ENCODE measurements at regions not wholly inside any gene's neighbourhood (a gene's known extent, or its start where the extent isn't known, plus 50 kb on each side); places are given as distances from the start of the nearest gene placed in this dataset.
"Not testable (repeated sequence)": the region's sequence is repeated elsewhere in the genome, so short reads cannot be mapped to it uniquely, and the experiment has no call there.

DNA sequence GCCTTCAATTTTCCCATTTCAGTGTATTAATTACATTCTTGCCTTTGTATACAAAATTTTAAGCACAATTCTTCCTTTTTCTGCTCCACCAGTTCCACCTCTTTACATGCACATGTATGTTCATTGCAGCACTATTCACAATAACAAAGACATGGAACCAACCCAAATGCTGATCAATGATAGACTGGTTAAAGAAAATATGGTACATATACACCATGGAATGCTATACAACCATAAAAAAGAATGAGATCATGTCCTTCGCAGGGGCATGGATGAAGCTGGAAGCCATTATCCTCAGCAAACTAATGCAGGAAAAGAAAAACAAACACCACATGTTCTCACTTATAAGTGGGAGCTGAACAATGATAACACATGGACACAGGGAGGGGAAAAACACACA is 400.1 kb upstream of the ESRRG start:
- DNase-seq (ENCODE audit: low read depth); in situ Hi-C loops (cut with HindIII; ENCODE audit: low pct_unique_long_range_greater_than_20kb, low sequenced_read_pairs): not testable (repeated sequence)

GRCh38 chr1:217117973-217118465 is 394.8 kb upstream of the ESRRG start:
- no peak for DNase-seq (ENCODE audit: low read depth)
- in situ Hi-C loops (cut with HindIII; ENCODE audit: low pct_unique_long_range_greater_than_20kb, low sequenced_read_pairs) = no loop called here

- in situ Hi-C loops (cut with HindIII; ENCODE audit: low pct_unique_long_range_greater_than_20kb, low sequenced_read_pairs) = no loop called here
- no peak for DNase-seq (ENCODE audit: low read depth)
Measured at GRCh38 chr1:217115404-217116380, 392.5 kb upstream of the ESRRG start.

- in situ Hi-C loops (cut with HindIII; ENCODE audit: low pct_unique_long_range_greater_than_20kb, low sequenced_read_pairs) = no loop called here
- no peak for DNase-seq (ENCODE audit: low read depth)
Measured at GRCh38 chr1:217109928-217110327, 386.7 kb upstream of the ESRRG start.

DNA sequence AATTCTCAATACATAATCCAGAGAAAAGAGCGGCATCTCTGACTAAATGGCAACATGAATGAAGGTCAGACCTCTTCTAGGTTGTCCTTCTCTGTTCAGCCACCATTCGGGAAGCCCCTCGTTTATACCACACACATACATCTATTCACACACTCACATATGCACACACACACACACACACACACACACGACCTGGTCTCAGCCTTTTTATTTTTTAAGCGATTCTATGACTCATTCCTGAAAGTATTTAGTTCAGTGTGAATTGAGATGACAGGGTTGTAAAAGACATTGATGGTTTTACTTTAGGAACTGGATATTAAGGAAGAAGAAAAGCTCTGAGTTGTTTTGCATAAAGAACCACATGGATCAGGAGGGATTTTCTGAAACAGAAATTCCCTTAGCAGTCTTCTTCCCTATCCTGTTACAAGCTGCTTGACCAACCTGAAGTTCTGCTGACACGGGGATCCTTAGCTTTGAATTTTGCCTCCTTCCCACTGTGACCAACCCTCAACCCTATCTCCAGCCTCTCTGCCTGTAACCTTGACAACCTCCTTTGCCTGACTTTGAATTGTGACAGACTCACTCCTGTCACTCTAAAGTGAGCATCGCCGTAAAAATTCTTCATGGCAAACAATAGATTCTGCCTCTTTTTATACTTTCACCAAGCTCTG is 383.1 kb upstream of the ESRRG start:
- in situ Hi-C loops (cut with HindIII; ENCODE audit: low pct_unique_long_range_greater_than_20kb, low sequenced_read_pairs) = no loop called here
- peak; percentile 64 for DNase-seq (ENCODE audit: low read depth)

DNA sequence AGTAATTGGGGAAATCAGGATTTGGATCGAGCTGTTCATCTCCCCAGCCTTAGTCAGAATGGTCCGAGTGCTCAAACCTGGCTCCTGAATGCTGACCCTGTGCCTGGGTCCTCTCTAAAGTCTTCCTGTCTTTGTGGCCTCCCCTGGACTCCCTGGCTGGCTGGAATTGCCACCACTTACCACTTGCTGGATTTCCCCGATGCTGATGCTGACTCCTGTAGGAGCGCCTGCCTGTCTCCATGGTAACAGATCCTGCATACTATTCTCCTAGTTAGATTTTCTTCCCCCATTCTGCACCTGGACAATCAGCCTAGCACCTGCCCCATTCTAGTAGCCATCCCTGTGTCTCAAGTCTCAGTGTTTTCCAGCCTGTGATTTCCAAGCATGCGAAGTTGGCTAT is 382.2 kb upstream of the ESRRG start:
- no peak for DNase-seq (ENCODE audit: low read depth)
- in situ Hi-C loops (cut with HindIII; ENCODE audit: low pct_unique_long_range_greater_than_20kb, low sequenced_read_pairs) = no loop called here

DNA sequence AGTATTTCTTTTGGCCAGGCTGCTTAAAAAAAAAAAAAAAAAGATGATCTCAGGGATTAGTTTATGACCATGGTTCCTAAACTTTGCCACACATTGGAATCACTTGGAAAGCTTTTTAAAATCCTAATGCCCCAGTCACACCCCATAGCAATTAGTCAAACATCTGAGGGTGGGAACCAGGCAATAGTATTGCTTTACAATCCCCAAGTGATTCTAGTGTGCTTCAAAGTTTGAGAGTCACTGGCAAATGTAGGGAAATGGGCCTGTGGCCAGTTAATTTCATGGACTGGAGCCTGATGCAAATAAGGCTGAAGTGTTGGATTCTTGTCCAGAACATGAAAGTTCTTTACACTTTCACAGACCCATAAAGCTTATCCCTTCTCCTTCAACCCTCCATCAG is 374.6 kb upstream of the ESRRG start:
- no peak for DNase-seq (ENCODE audit: low read depth)
- in situ Hi-C loops (cut with HindIII; ENCODE audit: low pct_unique_long_range_greater_than_20kb, low sequenced_read_pairs) = no loop called here

DNA sequence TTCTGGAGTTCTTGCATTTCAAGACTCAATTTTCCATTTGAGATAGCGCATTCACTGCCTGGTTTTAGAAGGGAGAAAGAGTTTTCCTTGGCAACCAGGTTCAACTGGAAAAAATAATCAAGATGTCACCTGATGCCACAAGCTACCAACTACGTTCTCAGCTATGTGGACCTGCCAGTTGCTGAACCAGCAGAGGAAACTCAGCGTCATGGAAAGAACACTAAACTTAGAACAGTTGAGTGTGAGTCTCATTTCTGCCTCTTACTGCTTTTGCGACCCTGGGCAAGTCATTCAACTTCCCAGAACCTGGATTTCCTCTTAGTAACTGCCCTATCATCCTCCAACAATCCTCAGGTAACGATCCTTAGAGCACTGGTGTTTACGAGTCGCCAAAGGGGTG is 373.0 kb upstream of the ESRRG start:
- in situ Hi-C loops (cut with HindIII; ENCODE audit: low pct_unique_long_range_greater_than_20kb, low sequenced_read_pairs) = no loop called here

GRCh38 chr1:217095050-217095622 is 371.9 kb upstream of the ESRRG start:
- in situ Hi-C loops (cut with HindIII; ENCODE audit: low pct_unique_long_range_greater_than_20kb, low sequenced_read_pairs) = no loop called here
- no peak for DNase-seq (ENCODE audit: low read depth)

More for the DNA sequence above, 373.0 kb upstream of the ESRRG start:
- DNase-seq (ENCODE audit: low read depth) = no peak

DNA sequence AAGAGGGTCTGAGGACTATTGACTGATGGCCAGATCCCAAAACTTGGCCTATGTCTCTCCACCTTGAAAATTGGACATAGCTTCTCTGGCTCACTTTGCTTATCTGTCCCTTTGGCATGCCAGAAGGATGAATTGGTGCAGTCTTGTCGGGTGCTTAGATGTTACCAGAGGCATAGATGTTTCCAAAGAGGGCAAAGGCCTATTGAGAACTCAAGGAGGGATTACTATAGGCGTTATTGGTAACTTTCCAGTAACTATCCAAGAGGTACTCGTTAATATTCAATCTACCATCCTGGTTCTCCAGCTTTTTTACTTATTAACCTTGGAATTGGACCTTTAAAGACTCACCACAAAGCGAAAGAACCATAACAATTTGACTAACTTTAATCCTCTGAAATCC is 368.3 kb upstream of the ESRRG start:
- in situ Hi-C loops (cut with HindIII; ENCODE audit: low pct_unique_long_range_greater_than_20kb, low sequenced_read_pairs) = no loop called here
- DNase-seq (ENCODE audit: low read depth) = no peak

GRCh38 chr1:217090060-217090911 is 367.1 kb upstream of the ESRRG start:
- in situ Hi-C loops (cut with HindIII; ENCODE audit: low pct_unique_long_range_greater_than_20kb, low sequenced_read_pairs) = no loop called here
- DNase-seq (ENCODE audit: low read depth) = no peak

- peak; percentile 83 for DNase-seq (ENCODE audit: low read depth)
- in situ Hi-C loops (cut with HindIII; ENCODE audit: low pct_unique_long_range_greater_than_20kb, low sequenced_read_pairs) = no loop called here
Measured at GRCh38 chr1:217089361-217090014, 366.3 kb upstream of the ESRRG start.

DNA sequence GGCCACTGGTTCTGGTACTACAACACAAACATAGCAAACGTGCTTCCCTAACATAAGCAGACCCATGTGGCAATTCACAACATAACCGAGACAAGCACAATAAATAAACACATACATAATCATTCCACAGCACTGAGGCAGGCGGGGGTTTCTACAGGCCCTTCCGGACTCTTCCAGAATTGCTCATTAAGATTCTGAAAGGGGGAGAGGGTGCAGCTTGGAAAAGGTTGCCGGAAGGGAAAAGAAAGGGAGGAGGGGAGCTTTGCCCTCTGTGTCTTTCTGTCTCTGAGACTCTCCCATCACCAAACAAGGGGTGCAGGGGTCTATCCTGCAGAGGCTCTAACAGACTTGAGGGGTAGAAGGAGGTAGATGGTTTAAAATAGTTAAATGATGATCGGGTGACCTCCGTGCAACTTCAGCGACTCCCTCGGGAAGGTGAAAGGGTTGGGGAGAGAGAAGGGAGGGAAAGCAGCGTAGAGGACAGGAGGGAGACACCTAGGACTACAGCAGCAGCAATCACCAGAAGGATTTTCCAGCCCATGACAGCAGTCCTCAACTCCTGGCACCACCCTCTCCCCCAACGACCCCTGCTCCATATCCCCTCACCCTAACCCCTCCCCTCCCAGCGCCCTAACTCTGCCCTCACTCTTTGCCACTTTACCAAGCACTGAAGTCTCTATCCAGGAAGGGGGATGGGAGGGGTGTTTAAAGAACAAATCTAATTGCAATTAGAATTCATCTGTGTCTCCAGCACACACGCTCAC is 365.5 kb upstream of the ESRRG start:
- no peak for DNase-seq (ENCODE audit: low read depth)
- in situ Hi-C loops (cut with HindIII; ENCODE audit: low pct_unique_long_range_greater_than_20kb, low sequenced_read_pairs) = no loop called here

GRCh38 chr1:217088011-217088410 is 364.8 kb upstream of the ESRRG start:
- in situ Hi-C loops (cut with HindIII; ENCODE audit: low pct_unique_long_range_greater_than_20kb, low sequenced_read_pairs) = no loop called here
- DNase-seq (ENCODE audit: low read depth) = no peak

DNA sequence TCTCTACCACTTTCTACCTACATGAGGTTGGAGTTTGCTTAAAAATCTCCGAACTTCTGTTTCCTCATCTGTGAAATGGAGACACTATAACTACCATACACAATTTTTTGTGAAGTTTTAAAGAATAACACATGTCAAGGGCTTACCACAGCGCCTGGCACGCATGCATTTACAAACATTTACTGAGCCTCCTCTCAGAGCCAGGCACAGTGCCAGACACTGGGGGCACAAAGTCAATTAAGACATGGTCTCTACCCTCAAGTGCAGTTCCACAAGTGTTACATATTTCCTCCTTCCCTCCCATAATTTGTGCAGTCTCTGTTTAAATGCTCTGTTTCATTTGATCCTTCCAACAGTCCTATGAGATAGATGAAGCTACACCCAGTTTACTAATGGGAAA is 356.4 kb upstream of the ESRRG start:
- no peak for DNase-seq (ENCODE audit: low read depth)

GRCh38 chr1:217078959-217079358 is 355.7 kb upstream of the ESRRG start:
- no peak for DNase-seq (ENCODE audit: low read depth)
- in situ Hi-C loops (cut with HindIII; ENCODE audit: low pct_unique_long_range_greater_than_20kb, low sequenced_read_pairs) = no loop called here

More for the DNA sequence above, 356.4 kb upstream of the ESRRG start:
- in situ Hi-C loops (cut with HindIII; ENCODE audit: low pct_unique_long_range_greater_than_20kb, low sequenced_read_pairs) = no loop called here

DNA sequence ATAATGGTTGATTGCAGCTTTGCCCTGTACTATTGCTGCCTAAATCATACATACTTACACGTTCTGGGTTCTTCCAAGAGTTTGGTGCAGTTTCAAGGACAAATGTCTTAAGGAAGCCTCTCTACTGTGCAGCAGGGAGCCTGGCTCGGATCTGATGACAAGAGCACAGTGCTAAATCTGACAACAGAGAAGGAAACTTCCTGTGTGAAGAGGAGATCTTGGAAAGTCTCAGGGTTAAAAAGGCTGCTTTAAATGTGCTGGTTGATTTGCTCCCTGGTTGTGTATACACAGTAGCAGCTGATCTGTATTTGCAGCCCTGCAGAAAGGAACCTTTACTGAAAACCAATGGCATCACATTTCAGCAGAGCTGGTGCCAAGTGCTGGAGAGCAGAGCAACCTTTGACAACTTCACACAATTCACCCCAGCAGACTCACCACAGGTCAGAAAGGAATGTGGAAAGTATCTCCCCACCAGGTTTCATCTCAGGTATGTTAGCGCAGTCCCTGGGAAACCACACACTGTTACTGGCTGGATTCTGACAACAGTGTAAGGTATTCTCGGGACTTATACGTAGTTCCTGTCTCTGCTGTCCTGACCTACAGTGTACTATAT is 355.0 kb upstream of the ESRRG start:
- in situ Hi-C loops (cut with HindIII; ENCODE audit: low pct_unique_long_range_greater_than_20kb, low sequenced_read_pairs) = no loop called here
- no peak for DNase-seq (ENCODE audit: low read depth)

Measured in Caki2 (cell line).